Stimulated activated memory B cell treated with anti-CD40 and anti-IgM and Interleukin-4, amounts not matched to agents 10 μg/mL and 1 μg/mL and 100 μg/mL, for 72 hours (primary cell): ENCODE measurements at regions not wholly inside any gene's neighbourhood (a gene's known extent, or its start where the extent isn't known, plus 50 kb on each side); places are given as distances from the start of the nearest gene placed in this dataset.
A peak's percentile ranks its signal among the peaks of the same experiment; 100 is the strongest.
"Not testable (repeated sequence)": the region's sequence is repeated elsewhere in the genome, so short reads cannot be mapped to it uniquely, and the experiment has no call there.

Experiments used
- ATAC-seq: fragments of 150-1000 bp; cut with Tn5 transposase; 2 replicates; pipeline ENCODE4 v1.10.0; 2021
- H3K27ac Mint-ChIP-seq: one replicate; pipeline ENCODE4 v1.8.0; 2022; ENCODE audit warnings: mild to moderate bottlenecking, mixed read lengths
- H3K27me3 Mint-ChIP-seq: one replicate; pipeline ENCODE4 v1.8.0; 2022; ENCODE audit warnings: mixed read lengths
- H3K36me3 Mint-ChIP-seq: one replicate; pipeline ENCODE4 v1.8.0; 2022; ENCODE audit warnings: mixed read lengths
- H3K4me1 Mint-ChIP-seq: one replicate; pipeline ENCODE4 v1.8.0; 2022; ENCODE audit warnings: mixed read lengths
- H3K4me3 Mint-ChIP-seq: one replicate; pipeline ENCODE4 v1.8.0; 2022; ENCODE audit warnings: mild to moderate bottlenecking, moderate library complexity, mixed read lengths
- H3K9me3 Mint-ChIP-seq: one replicate; pipeline ENCODE4 v1.8.0; 2022; ENCODE audit warnings: mixed read lengths

GRCh38 chr13:30520571-30520970 lies 54.8 kb upstream of the HMGB1 start:
- no peak for ATAC-seq
- Mint-ChIP-seq H3K27me3 (no peaks in the 10 kb centered on the region), H3K4me3 (no peak overlapping the region), H3K36me3 (no peaks in the 10 kb centered on the region), H3K4me1 (no peaks in the 10 kb centered on the region), H3K27ac (no peak overlapping the region), H3K9me3 (no peaks in the 10 kb centered on the region)

- ATAC-seq, result no peak
- H3K36me3 Mint-ChIP-seq, result no peaks in the 10 kb centered on the region
- H3K27ac Mint-ChIP-seq, result no peak overlapping the region
- no peaks in the 10 kb centered on the region for H3K9me3 Mint-ChIP-seq
- no peaks in the 10 kb centered on the region for H3K4me1 Mint-ChIP-seq
- no peak overlapping the region for H3K4me3 Mint-ChIP-seq
- no peaks in the 10 kb centered on the region for H3K27me3 Mint-ChIP-seq
These were observed 57.5 kb upstream of the HMGB1 start for GRCh38 chr13:30523211-30523610.

DNA sequence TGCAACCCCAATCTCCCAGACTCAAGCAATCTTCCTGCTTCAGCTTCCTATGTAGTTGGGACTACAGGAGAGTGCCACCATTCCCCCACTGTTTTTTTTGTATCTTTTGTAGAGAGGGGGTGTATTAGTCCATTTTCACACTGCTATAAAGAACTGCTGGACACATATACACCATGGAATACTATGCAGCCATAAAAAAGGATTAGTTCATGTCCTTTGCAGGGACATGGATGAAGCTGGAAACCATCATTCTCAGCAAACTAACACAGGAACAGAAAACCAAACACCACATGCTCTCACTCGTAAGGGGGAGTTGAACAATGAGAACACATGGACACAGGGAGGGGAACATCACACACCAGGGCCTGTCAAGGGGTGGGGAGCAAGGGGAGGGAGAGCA lies 58.1 kb upstream of the HMGB1 start:
- ATAC-seq, H3K27me3 Mint-ChIP-seq, H3K4me1 Mint-ChIP-seq, H3K4me3 Mint-ChIP-seq, H3K27ac Mint-ChIP-seq, H3K9me3 Mint-ChIP-seq, H3K36me3 Mint-ChIP-seq: not testable (repeated sequence)

GRCh38 chr13:30525212-30525611 lies 59.5 kb upstream of the HMGB1 start:
- ATAC-seq, H3K27ac Mint-ChIP-seq, H3K9me3 Mint-ChIP-seq, H3K27me3 Mint-ChIP-seq, H3K36me3 Mint-ChIP-seq, H3K4me1 Mint-ChIP-seq, H3K4me3 Mint-ChIP-seq: not testable (repeated sequence)

DNA sequence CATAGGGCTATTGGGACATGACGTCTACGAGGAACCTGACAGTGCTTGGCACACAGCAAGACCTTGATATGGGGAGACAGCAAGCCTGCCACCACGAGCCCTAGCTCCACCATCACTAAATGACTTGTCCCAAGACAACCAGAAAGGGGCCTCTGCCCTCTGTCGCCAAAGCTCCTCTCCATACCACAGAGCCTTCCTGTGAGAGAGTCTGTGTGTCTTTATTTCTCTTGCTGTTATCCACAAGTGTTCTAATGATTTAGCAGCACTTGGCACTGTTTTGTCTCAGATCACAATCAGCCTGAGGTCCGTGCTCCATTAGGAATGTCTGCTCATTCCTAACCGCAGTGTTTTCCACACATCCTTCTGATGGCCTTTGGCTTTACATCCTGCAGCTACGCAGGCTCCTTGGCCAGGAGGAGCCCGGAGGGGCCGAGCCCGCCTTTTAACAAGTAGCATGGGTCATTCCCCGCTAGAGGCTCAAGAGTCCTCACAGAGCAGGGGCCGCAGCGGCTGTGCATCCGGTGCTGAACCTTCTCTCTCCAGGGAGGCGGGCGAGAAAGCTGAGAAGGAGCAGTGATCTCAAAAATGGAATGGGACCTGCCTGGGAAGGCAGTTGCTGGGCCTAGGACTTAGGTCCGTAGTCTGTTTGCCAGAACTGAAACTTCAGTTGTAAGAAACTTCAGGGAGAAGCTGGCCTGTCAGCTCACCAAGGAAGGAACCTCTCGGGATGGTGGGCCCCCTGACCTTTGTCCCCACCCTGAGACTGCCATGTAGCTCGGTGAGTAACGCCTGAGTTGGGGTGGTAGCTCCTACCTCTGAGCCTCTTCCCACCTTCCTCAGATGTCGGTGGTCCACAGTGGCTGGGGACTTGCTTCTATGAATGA lies 61.1 kb upstream of the HMGB1 start:
- Mint-ChIP-seq H3K27me3 (no peaks in the 10 kb centered on the region), H3K4me3 (no peak overlapping the region), H3K9me3 (no peaks in the 10 kb centered on the region), H3K4me1 (no peaks in the 10 kb centered on the region), H3K36me3 (no peaks in the 10 kb centered on the region), H3K27ac (no peak overlapping the region)
- no peak for ATAC-seq

DNA sequence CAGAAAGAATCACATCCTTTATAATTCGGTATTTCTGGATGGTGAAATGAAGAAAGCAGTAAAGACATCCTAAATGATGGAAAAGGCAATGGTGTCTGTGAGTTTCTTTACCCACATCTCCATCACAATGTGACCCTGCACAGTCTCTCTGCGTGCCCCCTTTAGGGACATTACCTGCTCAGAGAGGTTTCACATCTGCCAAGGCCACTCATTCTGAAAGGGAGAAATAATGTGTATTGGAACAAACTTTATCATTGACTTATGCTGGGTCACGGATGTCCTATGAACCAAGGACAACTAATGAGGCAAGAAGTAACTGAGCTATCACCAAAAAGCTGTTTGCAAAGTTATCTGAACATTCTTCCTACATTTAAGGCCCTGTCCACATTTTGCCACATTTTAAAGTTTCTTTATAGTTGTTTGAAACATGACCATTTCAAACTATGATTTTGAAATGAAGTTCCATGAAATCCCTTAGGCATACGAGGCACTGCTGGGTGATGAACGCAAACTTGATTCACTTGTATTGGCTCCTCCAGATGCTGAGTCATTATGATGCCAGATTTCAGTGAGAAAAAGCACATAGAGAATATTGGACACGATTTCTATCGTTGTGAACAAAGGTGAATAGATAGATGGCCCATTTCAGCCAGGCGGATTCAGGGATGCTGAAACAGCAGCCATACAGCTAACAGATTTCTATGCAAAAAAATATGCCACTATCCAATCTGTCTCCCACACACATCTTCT lies 63.5 kb upstream of the HMGB1 start:
- peak overlapping the region; percentile 27 for H3K27ac Mint-ChIP-seq
- H3K27me3 Mint-ChIP-seq, result no peaks in the 10 kb centered on the region
- ATAC-seq, result peak; percentile 93
- H3K36me3 Mint-ChIP-seq, result no peaks in the 10 kb centered on the region
- no peak overlapping the region for H3K4me3 Mint-ChIP-seq
- no peaks in the 10 kb centered on the region for H3K9me3 Mint-ChIP-seq
- peaks cover 2% of the 10 kb centered on the region for H3K4me1 Mint-ChIP-seq

DNA sequence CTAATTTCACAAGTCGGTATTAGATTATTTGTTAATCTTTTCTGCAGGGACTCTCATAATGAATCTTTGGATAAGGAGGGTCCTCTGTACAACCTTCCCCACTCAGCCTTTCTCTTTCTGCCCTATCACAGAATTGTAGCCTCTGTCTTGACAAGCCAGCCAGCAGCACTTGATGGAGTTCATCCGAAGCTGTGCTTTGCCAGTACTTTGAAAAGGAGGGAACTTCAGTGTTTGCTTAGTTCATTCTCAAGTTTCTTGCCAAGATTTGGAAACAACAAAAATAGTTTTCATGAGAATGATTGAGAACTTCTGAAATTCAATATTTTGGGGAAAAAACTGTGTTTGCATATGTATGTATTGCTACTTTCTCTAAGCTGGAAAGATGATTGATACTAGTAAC lies 69.3 kb upstream of the HMGB1 start:
- H3K27me3 Mint-ChIP-seq, result no peaks in the 10 kb centered on the region
- no peaks in the 10 kb centered on the region for H3K9me3 Mint-ChIP-seq
- no peak overlapping the region for H3K4me3 Mint-ChIP-seq
- H3K36me3 Mint-ChIP-seq, result no peaks in the 10 kb centered on the region
- ATAC-seq, result no peak
- no peak overlapping the region for H3K27ac Mint-ChIP-seq
- peaks cover 5% of the 10 kb centered on the region for H3K4me1 Mint-ChIP-seq

- ATAC-seq, result no peak
- H3K4me3 Mint-ChIP-seq, result no peak overlapping the region
- no peaks in the 10 kb centered on the region for H3K4me1 Mint-ChIP-seq
- H3K36me3 Mint-ChIP-seq, result peaks cover 9% of the 10 kb centered on the region
- H3K27me3 Mint-ChIP-seq, result no peaks in the 10 kb centered on the region
- no peaks in the 10 kb centered on the region for H3K9me3 Mint-ChIP-seq
- no peak overlapping the region for H3K27ac Mint-ChIP-seq
These were observed 72.4 kb upstream of the USPL1 start for GRCh38 chr13:30545320-30545719.

DNA sequence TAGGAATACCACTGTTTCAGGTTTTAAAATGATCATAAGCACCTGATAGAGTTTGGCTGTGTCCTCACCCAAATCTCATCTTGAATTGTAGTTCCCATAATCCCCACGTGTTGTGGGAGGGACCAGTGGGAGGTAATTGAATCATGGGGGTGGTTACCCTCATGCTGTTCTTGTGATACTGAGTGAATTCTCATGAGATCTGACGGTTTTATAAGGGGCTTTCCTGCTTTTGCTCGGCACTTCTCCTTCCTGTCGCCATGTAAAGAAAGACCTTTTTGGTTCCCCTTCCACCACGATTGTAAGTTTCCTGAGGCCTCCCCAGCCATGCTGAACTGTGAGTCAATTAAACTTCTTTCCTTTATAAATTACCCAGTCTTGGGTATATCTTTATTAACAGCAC lies 69.7 kb upstream of the USPL1 start:
- not testable (repeated sequence) for H3K36me3 Mint-ChIP-seq, H3K27me3 Mint-ChIP-seq, H3K9me3 Mint-ChIP-seq, ATAC-seq, H3K4me1 Mint-ChIP-seq, H3K4me3 Mint-ChIP-seq, H3K27ac Mint-ChIP-seq

GRCh38 chr13:30551189-30551588 lies 66.5 kb upstream of the USPL1 start:
- Mint-ChIP-seq H3K4me3 (no peak overlapping the region), H3K27ac (no peak overlapping the region), H3K36me3 (peaks cover 6% of the 10 kb centered on the region), H3K4me1 (peaks cover 6% of the 10 kb centered on the region), H3K9me3 (no peaks in the 10 kb centered on the region), H3K27me3 (no peaks in the 10 kb centered on the region)
- peak; percentile 75 for ATAC-seq

- Mint-ChIP-seq H3K4me1 (peaks cover 6% of the 10 kb centered on the region), H3K27ac (no peak overlapping the region), H3K9me3 (no peaks in the 10 kb centered on the region)
These were observed 65.2 kb upstream of the USPL1 start for GRCh38 chr13:30552567-30552966.

DNA sequence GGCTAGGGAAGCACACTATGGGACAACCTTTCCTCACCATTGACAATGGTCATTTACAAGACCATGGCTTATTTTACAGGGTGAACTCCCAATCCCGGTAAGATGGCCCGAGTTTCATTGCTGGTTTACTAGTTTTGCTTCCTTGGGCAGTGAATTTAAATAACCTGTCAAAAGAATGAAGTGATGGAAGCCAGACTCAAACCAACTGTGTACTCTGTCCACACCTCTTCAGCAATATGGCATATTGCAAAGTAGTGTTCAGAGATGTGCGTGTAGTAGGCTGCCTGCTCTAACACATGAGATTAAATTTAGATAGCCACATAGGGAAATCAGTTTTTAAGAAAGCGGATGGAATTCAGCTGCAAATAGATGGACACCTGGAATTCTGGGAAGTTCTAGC lies 58.4 kb upstream of the USPL1 start:
- no peaks in the 10 kb centered on the region for H3K9me3 Mint-ChIP-seq
- peaks cover 11% of the 10 kb centered on the region for H3K36me3 Mint-ChIP-seq
- no peak overlapping the region for H3K4me3 Mint-ChIP-seq
- no peak overlapping the region for H3K27ac Mint-ChIP-seq
- no peak for ATAC-seq
- H3K27me3 Mint-ChIP-seq, result peaks cover 20% of the 10 kb centered on the region
- H3K4me1 Mint-ChIP-seq, result no peaks in the 10 kb centered on the region

More at GRCh38 chr13:30552567-30552966, 65.2 kb upstream of the USPL1 start:
- Mint-ChIP-seq H3K36me3 (peaks cover 6% of the 10 kb centered on the region), H3K4me3 (no peak overlapping the region), H3K27me3 (no peaks in the 10 kb centered on the region)
- no peak for ATAC-seq

- Mint-ChIP-seq H3K36me3 (peaks cover 5% of the 10 kb centered on the region), H3K4me3 (no peak overlapping the region), H3K4me1 (no peaks in the 10 kb centered on the region), H3K27me3 (peaks cover 20% of the 10 kb centered on the region), H3K27ac (no peak overlapping the region), H3K9me3 (no peaks in the 10 kb centered on the region)
- no peak for ATAC-seq
These were observed 57.5 kb upstream of the USPL1 start for GRCh38 chr13:30560212-30560611.

DNA sequence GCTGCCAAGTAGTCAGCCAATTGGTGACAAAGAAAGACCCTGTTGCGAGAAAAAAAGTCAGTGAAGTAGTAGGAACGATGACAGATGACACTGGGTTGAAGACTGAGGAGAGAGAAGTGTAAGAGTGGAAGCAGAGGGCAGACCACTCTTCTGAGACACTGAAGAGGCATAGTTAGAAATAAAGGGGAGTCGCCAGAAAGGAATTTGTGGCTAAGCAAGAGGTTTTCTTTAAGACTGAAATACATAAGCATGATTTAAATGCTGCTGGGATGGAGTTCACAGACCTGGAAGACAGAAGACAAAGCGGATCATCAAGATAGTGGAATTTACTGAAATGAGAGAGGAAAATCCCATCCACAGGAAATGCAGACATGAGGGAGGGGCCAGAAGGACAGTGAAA lies 56.2 kb upstream of the USPL1 start:
- Mint-ChIP-seq H3K9me3 (no peaks in the 10 kb centered on the region), H3K4me1 (no peaks in the 10 kb centered on the region), H3K27me3 (peaks cover 20% of the 10 kb centered on the region), H3K27ac (no peak overlapping the region), H3K4me3 (no peak overlapping the region), H3K36me3 (peaks cover 5% of the 10 kb centered on the region)
- ATAC-seq, result no peak

DNA sequence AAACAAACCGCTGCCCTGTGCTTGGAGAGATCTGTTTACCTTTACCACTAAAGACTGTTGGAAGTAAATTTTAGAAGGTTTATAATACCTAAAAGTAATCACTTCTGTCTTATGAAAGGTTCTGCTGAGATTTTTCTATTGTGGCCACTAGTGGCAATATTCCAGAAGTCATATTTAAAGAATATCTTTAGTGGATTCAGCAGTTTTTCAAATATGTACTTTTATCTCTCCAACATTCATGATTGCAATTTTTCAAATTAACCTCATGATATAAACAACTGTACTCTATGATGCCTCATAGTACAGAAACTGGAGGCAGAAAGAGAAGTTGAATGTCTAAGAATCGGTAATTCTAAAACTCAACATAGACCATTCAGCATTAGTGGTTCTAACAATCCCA lies 53.2 kb upstream of the USPL1 start:
- Mint-ChIP-seq H3K4me1 (peaks cover under 1% of the 10 kb centered on the region), H3K9me3 (no peaks in the 10 kb centered on the region), H3K27me3 (peaks cover 20% of the 10 kb centered on the region), H3K36me3 (peaks cover 5% of the 10 kb centered on the region), H3K27ac (no peak overlapping the region), H3K4me3 (no peak overlapping the region)
- ATAC-seq, result no peak

DNA sequence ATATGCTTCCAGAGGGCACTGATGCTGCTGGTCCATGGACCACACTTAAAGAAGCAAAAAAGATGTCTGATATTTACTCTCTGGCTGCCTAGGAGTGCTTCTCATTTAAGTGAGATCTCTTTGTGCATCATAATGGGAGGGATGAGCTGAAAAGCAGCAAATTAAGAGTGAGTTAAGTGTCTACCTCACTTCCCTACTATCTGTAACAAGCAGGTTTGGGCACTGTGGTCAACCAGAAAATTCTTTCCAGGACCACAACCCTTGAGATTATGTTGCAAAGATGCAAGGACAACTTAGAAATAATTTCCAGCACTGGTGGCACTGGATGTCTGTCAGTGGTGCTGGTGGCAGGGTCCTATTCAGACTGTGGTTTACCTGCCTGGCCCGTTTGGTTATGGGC lies 52.1 kb upstream of the USPL1 start:
- H3K9me3 Mint-ChIP-seq, result no peaks in the 10 kb centered on the region
- ATAC-seq, result no peak
- H3K4me3 Mint-ChIP-seq, result no peak overlapping the region
- peaks cover 11% of the 10 kb centered on the region for H3K27me3 Mint-ChIP-seq
- H3K36me3 Mint-ChIP-seq, result peaks cover 5% of the 10 kb centered on the region
- H3K27ac Mint-ChIP-seq, result peak overlapping the region; percentile 18
- H3K4me1 Mint-ChIP-seq, result peaks cover 6% of the 10 kb centered on the region
